ENCODE measurements at regions not wholly inside any gene's neighbourhood (a gene's known extent, or its start where the extent isn't known, plus 50 kb on each side); places are given as distances from the start of the nearest gene placed in this dataset.
"Not testable (repeated sequence)": the region's sequence is repeated elsewhere in the genome, so short reads cannot be mapped to it uniquely, and the experiment has no call there.

DNA sequence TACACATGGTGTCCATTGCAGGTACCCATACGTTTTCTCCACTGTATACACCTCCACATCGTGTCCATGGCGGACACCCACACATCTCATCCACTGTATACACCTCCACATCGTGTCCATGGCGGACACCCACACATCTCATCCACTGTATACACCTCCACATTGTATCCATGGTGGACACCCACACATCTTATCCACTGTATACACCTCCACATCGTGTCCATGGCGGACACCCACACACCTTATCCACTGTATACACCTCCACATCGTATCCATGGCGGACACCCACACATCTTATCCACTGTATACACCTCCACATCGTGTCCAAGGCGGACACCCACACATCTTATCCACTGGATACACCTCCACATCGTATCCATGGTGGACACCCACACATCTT lies 50.4 kb upstream of the TTC34 start:
- not testable (repeated sequence) for H3K4me2 ChIP-seq; H3K9me3 Mint-ChIP-seq; H3K27me3 ChIP-seq; H3K9me3 ChIP-seq (ENCODE audit: low read depth); H4K20me1 ChIP-seq (ENCODE audit: low read depth); H3K79me2 ChIP-seq (ENCODE audit: low read depth); H3K4me3 ChIP-seq; H3K4me1 ChIP-seq; H3F3A ChIP-seq (ENCODE audit: low read depth); H3K4me3 Mint-ChIP-seq; H3K36me3 Mint-ChIP-seq; H2AFZ ChIP-seq (replicated peaks); H3K27ac ChIP-seq; H3K36me3 ChIP-seq; DNase-seq (ENCODE audit: low spot score); H3K9ac ChIP-seq; H3K27ac Mint-ChIP-seq
- H3K4me1 Mint-ChIP-seq, result peaks cover 12% of the 10 kb centered on the region
- H3K27me3 Mint-ChIP-seq (ENCODE audit: insufficient read depth, low read depth), result peaks cover 15% of the 10 kb centered on the region

DNA sequence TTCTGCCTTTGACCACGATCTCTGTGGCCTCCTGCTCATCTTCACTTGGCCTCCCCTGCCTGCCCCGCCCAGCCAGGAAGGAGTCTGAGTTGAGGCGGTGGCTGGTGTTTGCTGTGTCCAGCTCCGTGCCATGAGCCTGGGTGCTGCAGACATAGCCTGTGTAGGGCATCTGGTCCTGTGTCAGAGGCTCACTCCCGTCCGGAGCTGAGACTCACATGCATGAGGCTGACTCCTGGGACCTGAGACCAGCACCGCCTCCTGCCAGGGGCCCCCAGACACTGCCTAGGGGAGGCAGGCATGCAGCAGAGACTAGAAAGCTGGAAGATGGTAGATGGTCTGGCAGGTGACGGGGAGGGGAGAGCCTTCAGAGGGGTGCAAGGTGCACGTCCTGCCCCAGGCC lies 52.2 kb upstream of the TTC34 start:
- Mint-ChIP-seq H3K4me3 (no peak overlapping the region), H3K4me1 (peaks cover 18% of the 10 kb centered on the region), H3K9me3 (peaks cover 1% of the 10 kb centered on the region), H3K36me3 (no peaks in the 10 kb centered on the region), H3K27ac (no peak overlapping the region), H3K27me3 (ENCODE audit: insufficient read depth, low read depth) (peaks cover 18% of the 10 kb centered on the region)
- H3K79me2 ChIP-seq (ENCODE audit: low read depth), result no peaks in the 10 kb centered on the region
- H3K4me2 ChIP-seq, result no peak overlapping the region
- H3K36me3 ChIP-seq, result no peaks in the 10 kb centered on the region
- H3K27me3 ChIP-seq, result no peaks in the 10 kb centered on the region
- TF ChIP-seq, protein P1, sequence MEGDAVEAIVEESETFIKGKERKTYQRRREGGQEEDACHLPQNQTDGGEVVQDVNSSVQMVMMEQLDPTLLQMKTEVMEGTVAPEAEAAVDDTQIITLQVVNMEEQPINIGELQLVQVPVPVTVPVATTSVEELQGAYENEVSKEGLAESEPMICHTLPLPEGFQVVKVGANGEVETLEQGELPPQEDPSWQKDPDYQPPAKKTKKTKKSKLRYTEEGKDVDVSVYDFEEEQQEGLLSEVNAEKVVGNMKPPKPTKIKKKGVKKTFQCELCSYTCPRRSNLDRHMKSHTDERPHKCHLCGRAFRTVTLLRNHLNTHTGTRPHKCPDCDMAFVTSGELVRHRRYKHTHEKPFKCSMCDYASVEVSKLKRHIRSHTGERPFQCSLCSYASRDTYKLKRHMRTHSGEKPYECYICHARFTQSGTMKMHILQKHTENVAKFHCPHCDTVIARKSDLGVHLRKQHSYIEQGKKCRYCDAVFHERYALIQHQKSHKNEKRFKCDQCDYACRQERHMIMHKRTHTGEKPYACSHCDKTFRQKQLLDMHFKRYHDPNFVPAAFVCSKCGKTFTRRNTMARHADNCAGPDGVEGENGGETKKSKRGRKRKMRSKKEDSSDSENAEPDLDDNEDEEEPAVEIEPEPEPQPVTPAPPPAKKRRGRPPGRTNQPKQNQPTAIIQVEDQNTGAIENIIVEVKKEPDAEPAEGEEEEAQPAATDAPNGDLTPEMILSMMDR (IDR thresholded peaks at IDR 0.05), result no peak
- TF ChIP-seq EZH2 (IDR thresholded peaks at IDR 0.05) (no peak), EZH2phosphoT487 (IDR thresholded peaks at IDR 0.05) (no peak)
- H3K27ac ChIP-seq, result no peak overlapping the region
- DNase-seq (ENCODE audit: low spot score), result no peak
- H2AFZ ChIP-seq (replicated peaks), result no peak overlapping the region
- H3K9ac ChIP-seq, result no peak overlapping the region
- H3K4me3 ChIP-seq, result no peak overlapping the region
- H4K20me1 ChIP-seq (ENCODE audit: low read depth), result no peaks in the 10 kb centered on the region
- no peaks in the 10 kb centered on the region for H3K4me1 ChIP-seq
- H3F3A ChIP-seq (ENCODE audit: low read depth), result no peaks in the 10 kb centered on the region
- peaks cover 1% of the 10 kb centered on the region for H3K9me3 ChIP-seq (ENCODE audit: low read depth)

DNA sequence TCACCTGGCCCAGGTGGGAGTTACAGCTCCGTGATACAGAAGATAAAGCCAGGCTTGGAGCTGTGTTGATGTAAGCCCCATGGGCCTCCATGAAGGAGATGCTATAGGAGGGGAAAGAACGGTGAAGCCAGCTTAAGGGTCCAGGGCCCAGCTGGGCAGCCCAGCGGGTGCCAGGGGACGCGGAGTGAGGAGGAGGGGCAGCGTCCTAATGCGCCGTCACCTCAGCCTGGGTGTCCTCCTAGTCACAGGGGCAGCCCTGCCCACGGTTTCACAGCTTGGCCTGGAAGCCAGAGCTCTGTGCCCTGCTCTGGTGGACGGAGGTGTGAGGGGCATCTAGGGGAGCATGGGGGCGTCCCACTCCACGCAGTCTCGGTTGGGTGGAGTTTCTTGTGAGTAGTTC lies 52.7 kb upstream of the TTC34 start:
- peaks cover 18% of the 10 kb centered on the region for H3K4me1 Mint-ChIP-seq
- peaks cover 5% of the 10 kb centered on the region for H3K9me3 ChIP-seq (ENCODE audit: low read depth)

DNA sequence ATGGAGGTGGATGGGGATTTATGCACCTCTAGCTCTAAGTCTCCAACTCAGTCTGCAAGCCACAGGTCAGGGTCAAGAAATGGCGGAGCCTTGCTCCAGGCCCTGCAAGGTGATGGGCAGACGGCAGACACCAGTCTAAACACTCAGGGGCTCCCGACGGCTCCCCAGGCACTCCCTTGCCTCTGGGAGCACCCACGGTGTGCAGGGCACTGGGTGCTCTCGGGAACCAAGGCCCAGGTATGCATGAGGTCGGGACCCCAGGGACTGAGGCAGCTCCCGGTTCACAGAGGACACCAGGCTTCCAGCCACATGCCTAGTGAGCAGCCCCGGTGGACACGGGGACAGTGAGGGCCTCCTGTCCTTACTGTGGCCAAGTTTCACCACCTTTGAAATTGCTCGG lies 53.1 kb upstream of the TTC34 start:
- Histone ChIP-seq H3K27ac (no peak overlapping the region), H3K36me3 (no peaks in the 10 kb centered on the region), H3K79me2 (ENCODE audit: low read depth) (no peaks in the 10 kb centered on the region), H2AFZ (replicated peaks) (no peak overlapping the region), H3K9ac (no peak overlapping the region), H3K4me2 (no peak overlapping the region), H3F3A (ENCODE audit: low read depth) (no peaks in the 10 kb centered on the region), H3K4me1 (no peaks in the 10 kb centered on the region), H3K4me3 (no peak overlapping the region), H4K20me1 (ENCODE audit: low read depth) (no peaks in the 10 kb centered on the region), H3K27me3 (no peaks in the 10 kb centered on the region), H3K9me3 (ENCODE audit: low read depth) (peaks cover 5% of the 10 kb centered on the region)
- Mint-ChIP-seq H3K4me1 (peaks cover 18% of the 10 kb centered on the region), H3K4me3 (no peak overlapping the region), H3K9me3 (peaks cover 3% of the 10 kb centered on the region), H3K27me3 (ENCODE audit: insufficient read depth, low read depth) (peaks cover 19% of the 10 kb centered on the region), H3K36me3 (no peaks in the 10 kb centered on the region), H3K27ac (no peak overlapping the region)
- DNase-seq (ENCODE audit: low spot score), result no peak
- TF ChIP-seq EZH2 (IDR thresholded peaks at IDR 0.05) (no peak), EZH2phosphoT487 (IDR thresholded peaks at IDR 0.05) (no peak)

More for the DNA sequence above, 52.7 kb upstream of the TTC34 start:
- H3K27me3 Mint-ChIP-seq (ENCODE audit: insufficient read depth, low read depth), result peaks cover 19% of the 10 kb centered on the region
- TF ChIP-seq, protein P1 (IDR thresholded peaks at IDR 0.05), result no peak
- TF ChIP-seq EZH2 (IDR thresholded peaks at IDR 0.05) (no peak), EZH2phosphoT487 (IDR thresholded peaks at IDR 0.05) (no peak)
- Histone ChIP-seq H3K27ac (no peak overlapping the region), H3K9ac (no peak overlapping the region), H3K4me1 (no peaks in the 10 kb centered on the region), H3F3A (ENCODE audit: low read depth) (no peaks in the 10 kb centered on the region), H3K4me2 (no peak overlapping the region), H4K20me1 (ENCODE audit: low read depth) (no peaks in the 10 kb centered on the region), H2AFZ (replicated peaks) (no peak overlapping the region), H3K4me3 (no peak overlapping the region), H3K27me3 (no peaks in the 10 kb centered on the region), H3K36me3 (no peaks in the 10 kb centered on the region), H3K79me2 (ENCODE audit: low read depth) (no peaks in the 10 kb centered on the region)
- H3K9me3 Mint-ChIP-seq, result peaks cover 3% of the 10 kb centered on the region
- H3K36me3 Mint-ChIP-seq, result no peaks in the 10 kb centered on the region
- no peak overlapping the region for H3K4me3 Mint-ChIP-seq
- no peak for DNase-seq (ENCODE audit: low spot score)
- H3K27ac Mint-ChIP-seq, result no peak overlapping the region
